Inflammatory macrophage treated with lipopolysaccharide for 1 hour (primary cell): ENCODE measurements at regions not wholly inside any gene's neighbourhood (a gene's known extent, or its start where the extent isn't known, plus 50 kb on each side); places are given as distances from the start of the nearest gene placed in this dataset.
"Not testable (repeated sequence)": the region's sequence is repeated elsewhere in the genome, so short reads cannot be mapped to it uniquely, and the experiment has no call there.

Experiments
- DNase-seq, 2 donors: peaks; one replicate each; pipeline ENCODE4 v3.0.0-alpha.2; 2020 to 2022

- DNase-seq: no peak
Measured at GRCh38 chr6:149127212-149127611, 190.3 kb upstream of the TAB2 start.

- no peak for DNase-seq
Measured at GRCh38 chr6:149128489-149129145, 188.9 kb upstream of the TAB2 start.

- DNase-seq: peak; percentile 78 to 82
Measured at GRCh38 chr6:149129371-149130077, 188.0 kb upstream of the TAB2 start.

- no peak for DNase-seq
Measured at GRCh38 chr6:149130090-149130489, 187.4 kb upstream of the TAB2 start.

DNA sequence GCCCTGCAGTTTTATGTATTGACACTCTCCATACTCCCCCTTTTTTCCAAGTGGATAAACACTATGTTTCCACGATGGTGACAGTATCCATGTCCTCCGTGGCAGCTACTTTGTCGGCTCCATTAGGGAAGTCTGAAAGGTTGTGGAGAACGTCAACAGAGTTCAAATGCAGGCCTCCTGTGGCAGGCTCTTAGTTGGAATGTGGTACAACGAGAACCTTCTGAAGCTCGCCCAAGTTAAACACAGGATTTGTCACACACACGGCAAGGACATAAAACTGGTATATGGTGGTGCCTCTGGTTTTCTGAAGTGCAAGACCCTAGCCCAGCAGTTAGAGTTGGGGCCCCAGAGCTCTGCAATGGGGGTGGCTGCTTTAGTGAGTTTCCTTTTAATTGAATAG, 187.0 kb upstream of the TAB2 start:
- DNase-seq: no peak

- DNase-seq: no peak
Measured at GRCh38 chr6:149131891-149132290, 185.6 kb upstream of the TAB2 start.

DNA sequence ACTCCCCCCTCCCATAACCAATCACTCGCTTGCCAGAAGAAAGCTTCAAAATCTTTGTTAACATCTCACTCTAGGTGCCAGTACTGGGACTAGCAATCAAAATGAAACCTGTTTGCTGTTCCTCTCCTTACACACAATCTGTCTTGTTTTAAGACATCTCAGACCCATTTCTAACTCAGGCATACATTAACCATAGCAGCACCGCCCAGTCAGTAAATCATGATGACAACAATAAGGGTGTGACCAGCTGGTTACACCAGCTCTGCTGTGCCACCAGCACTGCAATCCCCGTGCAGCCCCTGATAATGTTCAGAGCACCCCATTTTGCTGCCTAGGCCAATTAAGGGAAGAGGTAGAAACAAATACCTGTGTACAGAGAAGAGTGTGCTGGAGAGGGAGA, 185.2 kb upstream of the TAB2 start:
- no peak for DNase-seq

GRCh38 chr6:149134511-149134933, 183.0 kb upstream of the TAB2 start:
- no peak for DNase-seq

DNA sequence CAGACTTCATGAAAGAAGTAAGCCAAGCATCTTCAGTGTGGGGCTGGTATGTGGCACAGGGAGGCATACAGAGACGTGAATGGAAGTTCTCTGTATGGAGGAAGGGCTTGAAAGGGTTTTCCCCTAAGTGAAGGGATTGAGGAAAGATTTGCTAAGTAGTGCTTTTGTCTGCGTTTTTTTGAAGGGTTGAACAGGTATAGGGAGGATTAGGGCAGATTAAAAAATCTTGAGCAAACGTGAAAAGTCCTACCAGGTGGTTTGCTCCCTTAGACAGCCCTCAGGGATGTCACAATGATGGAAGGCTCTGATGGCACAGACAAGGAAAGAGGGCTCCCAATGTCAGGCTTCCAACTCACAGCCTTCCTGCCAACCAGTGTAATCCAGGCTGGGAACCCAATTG, 181.7 kb upstream of the TAB2 start:
- no peak for DNase-seq

DNA sequence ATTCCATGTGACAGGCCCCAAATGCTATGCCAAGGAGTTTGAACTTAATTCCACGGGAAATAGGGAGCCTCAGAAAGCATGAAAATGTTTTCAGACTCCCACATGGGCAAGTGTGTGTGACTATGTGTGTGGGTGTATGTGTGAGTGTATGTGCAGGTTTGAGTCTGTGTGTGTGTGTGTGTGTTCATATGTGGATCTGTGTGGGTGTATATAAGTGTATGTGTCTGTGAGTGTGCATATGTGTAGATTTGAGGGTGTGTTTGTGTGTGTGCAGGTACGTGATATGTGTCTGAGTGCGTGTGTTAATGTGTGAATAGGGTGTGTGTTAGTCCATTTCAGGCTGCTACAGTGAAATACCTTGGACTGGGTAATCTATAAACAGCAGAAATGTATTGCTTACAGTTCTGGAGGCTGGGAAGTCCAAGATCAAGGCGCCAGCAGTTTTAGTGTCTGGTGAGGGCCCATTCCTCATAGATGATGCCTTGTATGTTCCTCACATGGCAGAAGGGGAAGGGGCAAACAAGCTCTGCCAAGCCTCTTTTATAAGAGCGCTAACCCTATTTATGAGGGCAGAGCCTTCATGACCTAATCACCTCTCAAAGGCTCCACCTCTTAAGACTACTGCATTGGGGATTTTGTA, 181.1 kb upstream of the TAB2 start:
- no peak for DNase-seq

GRCh38 chr6:149136913-149137286, 180.6 kb upstream of the TAB2 start:
- no peak for DNase-seq

DNA sequence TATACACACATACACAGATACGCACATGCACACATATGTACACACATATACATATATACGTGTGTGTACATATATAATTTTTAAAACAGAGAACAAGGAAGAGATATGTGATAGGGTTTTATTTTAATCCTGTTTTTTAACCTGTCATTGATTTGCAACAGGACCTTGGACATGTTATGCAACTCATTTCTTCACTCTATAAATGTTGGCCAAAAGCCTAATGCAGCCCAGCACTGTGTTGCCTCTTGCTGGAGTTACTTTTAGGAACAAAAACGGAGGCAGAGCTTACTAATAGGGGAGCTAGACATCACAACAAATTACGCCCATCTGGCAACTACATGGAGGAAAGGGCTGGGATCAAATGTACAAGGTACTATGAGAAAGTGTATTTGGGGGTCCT, 179.9 kb upstream of the TAB2 start:
- DNase-seq: no peak

- no peak for DNase-seq
Measured at GRCh38 chr6:149138089-149138488, 179.4 kb upstream of the TAB2 start.

- no peak for DNase-seq
Measured at GRCh38 chr6:149138699-149139294, 178.7 kb upstream of the TAB2 start.

DNA sequence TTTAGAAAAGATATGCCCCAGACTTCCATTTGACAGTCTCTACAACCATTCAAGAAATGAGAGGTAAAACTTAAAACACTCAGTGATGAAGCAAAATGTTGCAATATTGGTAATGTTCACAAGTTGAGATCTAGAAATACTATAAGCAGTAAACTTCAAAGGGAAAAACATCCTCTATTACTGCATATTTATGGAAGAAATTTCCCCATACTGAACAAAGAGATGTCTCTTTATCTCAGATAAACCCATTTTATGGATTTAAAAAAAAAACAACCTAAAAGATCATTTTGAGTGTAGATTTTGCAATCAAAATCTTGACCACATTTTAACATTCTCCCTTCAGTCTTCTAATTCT, 177.8 kb upstream of the TAB2 start:
- DNase-seq: no peak

- no peak for DNase-seq
Measured at GRCh38 chr6:149140137-149140909, 177.2 kb upstream of the TAB2 start.

DNA sequence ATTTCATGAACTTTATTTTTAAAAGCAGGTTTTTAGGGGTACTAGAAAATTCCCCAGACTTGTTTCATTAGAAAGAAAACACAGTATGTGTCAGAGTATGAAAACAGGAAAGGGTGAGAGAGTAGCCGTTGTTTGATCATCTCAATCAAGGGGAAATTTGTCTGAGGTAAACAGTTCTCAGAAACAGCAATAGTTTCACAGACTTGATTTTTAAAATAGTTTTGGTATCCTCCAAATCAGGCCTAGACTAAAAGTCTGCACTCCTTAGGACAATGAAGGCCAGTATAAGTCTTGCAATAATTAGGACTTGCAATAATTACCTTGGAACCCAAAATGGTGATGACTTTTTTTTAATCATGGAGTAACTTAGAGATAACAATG, 176.6 kb upstream of the TAB2 start:
- DNase-seq: no peak

DNA sequence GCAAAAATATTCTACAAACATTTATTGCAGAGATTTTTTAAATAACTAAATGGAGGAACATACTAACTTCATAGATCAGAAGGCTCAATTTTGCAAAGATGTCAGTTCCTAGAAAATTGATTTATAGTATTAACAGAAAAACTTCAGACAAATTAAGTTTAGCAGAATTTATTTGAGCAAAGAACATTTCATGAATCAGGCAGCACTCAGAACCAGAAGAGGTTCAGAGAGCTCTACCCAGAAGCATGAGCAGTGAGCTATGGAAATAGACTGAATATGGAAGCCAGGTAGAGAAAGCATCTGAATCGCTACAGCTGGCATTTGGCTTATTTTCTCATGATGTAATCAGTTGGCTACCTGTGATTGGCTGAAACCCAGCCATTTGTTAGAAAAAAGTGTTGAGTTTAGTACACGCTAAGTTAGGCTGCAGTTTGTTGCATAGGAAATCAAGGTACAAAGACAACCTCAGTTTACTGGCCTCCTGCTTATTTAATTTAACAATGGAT, 174.5 kb upstream of the TAB2 start:
- no peak for DNase-seq

DNA sequence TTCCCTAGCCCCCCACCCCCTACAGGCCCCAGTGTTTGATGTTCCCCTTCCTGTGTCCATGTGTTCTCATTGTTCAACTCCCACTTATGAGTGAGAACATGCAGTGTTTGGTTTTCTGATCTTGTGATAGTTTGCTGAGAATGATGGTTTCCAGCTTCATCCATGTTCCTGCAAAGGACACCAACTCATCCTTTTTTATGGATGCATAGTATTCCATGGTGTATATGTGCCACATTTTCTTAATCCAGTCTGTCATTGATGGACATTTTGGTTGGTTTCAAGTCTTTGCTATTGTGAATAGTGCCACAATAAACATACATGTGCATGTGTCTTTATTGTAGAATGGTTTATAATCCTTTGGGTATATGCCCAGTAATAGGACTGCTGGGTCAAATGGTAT, 171.7 kb upstream of the TAB2 start:
- not testable (repeated sequence) for DNase-seq

GRCh38 chr6:149147195-149147594, 170.3 kb upstream of the TAB2 start:
- no peak for DNase-seq

- DNase-seq: no peak
Measured at GRCh38 chr6:149147938-149148718, 169.4 kb upstream of the TAB2 start.

GRCh38 chr6:149149653-149150052, 167.9 kb upstream of the TAB2 start:
- DNase-seq: no peak
